Aorta (tissue), 5 donors: ENCODE measurements at regions not wholly inside any gene's neighbourhood (a gene's known extent, or its start where the extent isn't known, plus 50 kb on each side); places are given as distances from the start of the nearest gene placed in this dataset.

Experiments
- ATAC-seq: fragments of 200-7000 bp; cut with Tn5 transposase; one replicate; pipeline ENCODE4 v1.9.1; 2022; ENCODE audit warnings: moderate library complexity; ENCODE audit not compliant: low FRiP score
- DNase-seq, 2 donors: peaks; one replicate each; pipeline ENCODE4 v3.0.0-alpha.2; 2020
- H3K27ac ChIP-seq, 2 donors: one replicate each; pipeline ENCODE4 v1.5.1; 2013; ENCODE audit warnings: low read length in 2 of 2, mild to moderate bottlenecking in 2 of 2, moderate library complexity in 2 of 2, control low read depth in 1 of 2, inconsistent platforms in 1 of 2, low read depth in 1 of 2
- H3K27me3 ChIP-seq, 2 donors: one replicate each; pipeline ENCODE4 v1.6.1; 2013; ENCODE audit warnings: control low read depth in 1 of 2, low read length in 1 of 2, mild to moderate bottlenecking in 1 of 2, moderate library complexity in 1 of 2; ENCODE audit not compliant: insufficient read depth in 2 of 2, control insufficient read depth in 1 of 2
- H3K36me3 ChIP-seq, 2 donors: one replicate each; pipeline ENCODE4 v1.6.1; 2013; ENCODE audit warnings: control low read depth in 1 of 2, low read length in 1 of 2, mild to moderate bottlenecking in 1 of 2; ENCODE audit not compliant: insufficient read depth in 2 of 2, control insufficient read depth in 1 of 2
- H3K4me1 ChIP-seq, 2 donors: one replicate each; pipeline ENCODE4 v1.6.1; 2013; ENCODE audit warnings: low read length in 2 of 2, control low read depth in 1 of 2, mild to moderate bottlenecking in 1 of 2, moderate library complexity in 1 of 2; ENCODE audit not compliant: insufficient read depth in 2 of 2, control insufficient read depth in 1 of 2
- H3K4me3 ChIP-seq, 2 donors: one replicate each; pipeline ENCODE4 v1.5.1; 2013; ENCODE audit warnings: low read length in 2 of 2, control low read depth in 1 of 2, mild to moderate bottlenecking in 1 of 2
- H3K9me3 ChIP-seq: one replicate; pipeline ENCODE4 v1.6.1; 2013; ENCODE audit warnings: mild to moderate bottlenecking, low read length; ENCODE audit not compliant: control insufficient read depth
- WGBS, 2 donors: extraction: QIAGEN DNeasy Blood & Tissue Kit; methylation state at CpG; one replicate each; pipeline ENCODE4 v1.1.7; 2013; 5-methylcytosine and 5-hydroxymethylcytosine counted together
- intact Hi-C, 2 donors: fragments of 100-400 bp; cut with DNase I; formaldehyde crosslinking; loops; one replicate each; pipeline versions ENCODE4 v1.14.2 to v1.15.0; 2022
- donor health status: healthy with polysubstance abuse.
- donor health status: Bipolar disorder and iron deficiency.
- donor health status: DM: no; HTN: no; CAD: no.
- donor health status: DM: no; HTN: no; CAD: no.
- donor health status: DM: yes; HTN: yes; CAD: no.

GRCh38 chr10:8919280-8919679, 864.8 kb downstream of the GATA3 start:
- intact Hi-C loops = no loop called here
- ATAC-seq = no peak
- 18 to 24% methylated on average over 4 of the region's 4 CpGs for WGBS, 2 donors

GRCh38 chr10:8921568-8921967, 867.1 kb downstream of the GATA3 start:
- no peaks in the 10 kb centered on the region for H3K36me3 ChIP-seq
- intact Hi-C loops = no loop called here
- no peak overlapping the region for H3K27ac ChIP-seq
- H3K27me3 ChIP-seq = peaks cover 0 to 2% of the 10 kb centered on the region in 2 donors
- no peaks in the 10 kb centered on the region for H3K4me1 ChIP-seq
- ATAC-seq (no peak), DNase-seq (no peak)
- H3K9me3 ChIP-seq = no peaks in the 10 kb centered on the region
- no peak overlapping the region for H3K4me3 ChIP-seq
- 36 to 72% methylated on average over 3 of the region's 3 CpGs for WGBS, 2 donors

More at GRCh38 chr10:8919280-8919679, 864.8 kb downstream of the GATA3 start:
- no peaks in the 10 kb centered on the region for H3K4me1 ChIP-seq
- H3K27me3 ChIP-seq = peaks cover 0 to 2% of the 10 kb centered on the region in 2 donors
- no peaks in the 10 kb centered on the region for H3K36me3 ChIP-seq
- no peak for DNase-seq
- no peaks in the 10 kb centered on the region for H3K9me3 ChIP-seq
- H3K4me3 ChIP-seq = no peak overlapping the region
- no peak overlapping the region for H3K27ac ChIP-seq

- intact Hi-C loops = no loop called here
- no peaks in the 10 kb centered on the region for H3K4me1 ChIP-seq
- peaks cover 0 to under 1% of the 10 kb centered on the region in 2 donors for H3K27me3 ChIP-seq
- no peak for ATAC-seq
- WGBS, 2 donors = 68 to 72% methylated on average over 1 of the region's 1 CpG
- DNase-seq = no peak
- no peaks in the 10 kb centered on the region for H3K36me3 ChIP-seq
- H3K27ac ChIP-seq = no peak overlapping the region
- H3K9me3 ChIP-seq = no peaks in the 10 kb centered on the region
- H3K4me3 ChIP-seq = no peak overlapping the region
Measured at GRCh38 chr10:8923096-8923495, 868.6 kb downstream of the GATA3 start.

- no peaks in the 10 kb centered on the region for H3K4me1 ChIP-seq
- no peaks in the 10 kb centered on the region for H3K27me3 ChIP-seq
- WGBS, 2 donors = 50 to 52% methylated on average over 4 of the region's 4 CpGs
- H3K36me3 ChIP-seq = no peaks in the 10 kb centered on the region
- ATAC-seq = no peak
- H3K27ac ChIP-seq = no peak overlapping the region
- intact Hi-C loops = no loop called here
- no peak for DNase-seq
- H3K9me3 ChIP-seq = no peaks in the 10 kb centered on the region
- H3K4me3 ChIP-seq = no peak overlapping the region
Measured at GRCh38 chr10:8927705-8928104, 873.2 kb downstream of the GATA3 start.

- ATAC-seq = no peak
- DNase-seq = no peak
- Histone ChIP-seq H3K27me3 (no peaks in the 10 kb centered on the region), H3K4me3 (no peak overlapping the region), H3K27ac (no peak overlapping the region), H3K9me3 (no peaks in the 10 kb centered on the region), H3K4me1 (no peaks in the 10 kb centered on the region), H3K36me3 (no peaks in the 10 kb centered on the region)
- intact Hi-C loops = no loop called here
- whole genome bisulfite sequencing, 2 donors = 83 to 87% methylated on average over 5 of the region's 5 CpGs
Measured at GRCh38 chr10:8946451-8946850, 892.0 kb downstream of the GATA3 start.

GRCh38 chr10:8950978-8951377, 896.5 kb downstream of the GATA3 start:
- DNase-seq = no peak
- Histone ChIP-seq H3K4me1 (no peaks in the 10 kb centered on the region), H3K4me3 (no peak overlapping the region), H3K9me3 (no peaks in the 10 kb centered on the region), H3K27ac (no peak overlapping the region), H3K36me3 (no peaks in the 10 kb centered on the region), H3K27me3 (no peaks in the 10 kb centered on the region)
- ATAC-seq = no peak
- intact Hi-C loops = no loop called here
- 68 to 72% methylated on average over 2 of the region's 2 CpGs for WGBS, 2 donors

- Histone ChIP-seq H3K9me3 (no peaks in the 10 kb centered on the region), H3K4me1 (no peaks in the 10 kb centered on the region), H3K36me3 (no peaks in the 10 kb centered on the region), H3K27ac (no peak overlapping the region), H3K27me3 (no peaks in the 10 kb centered on the region), H3K4me3 (no peak overlapping the region)
- ATAC-seq (no peak), DNase-seq (no peak)
- intact Hi-C loops = no loop called here
- WGBS, 2 donors = 66 to 71% methylated on average over 7 of the region's 7 CpGs
Measured at GRCh38 chr10:8951440-8952089, 897.1 kb downstream of the GATA3 start.

- Histone ChIP-seq H3K36me3 (no peaks in the 10 kb centered on the region), H3K4me3 (no peak overlapping the region), H3K27ac (no peak overlapping the region), H3K27me3 (no peaks in the 10 kb centered on the region), H3K4me1 (no peaks in the 10 kb centered on the region), H3K9me3 (peaks cover 3% of the 10 kb centered on the region)
- intact Hi-C loops = no loop called here
- ATAC-seq (no peak), DNase-seq (no peak)
- 52 to 60% methylated on average over 4 of the region's 4 CpGs for WGBS, 2 donors
Measured at GRCh38 chr10:8956400-8956799, 901.9 kb downstream of the GATA3 start.

- no peak for ATAC-seq
- Histone ChIP-seq H3K27me3 (no peaks in the 10 kb centered on the region), H3K36me3 (no peaks in the 10 kb centered on the region), H3K27ac (no peak overlapping the region), H3K4me1 (no peaks in the 10 kb centered on the region), H3K9me3 (no peaks in the 10 kb centered on the region), H3K4me3 (no peak overlapping the region)
- intact Hi-C loops = no loop called here
- DNase-seq = no peak
Measured at GRCh38 chr10:8962249-8962648, 907.8 kb downstream of the GATA3 start.
